Naive thymus-derived CD4-positive, alpha-beta T cell (primary cell): ENCODE measurements at regions not wholly inside any gene's neighbourhood (a gene's known extent, or its start where the extent isn't known, plus 50 kb on each side); places are given as distances from the start of the nearest gene placed in this dataset.
"Not testable (repeated sequence)": the region's sequence is repeated elsewhere in the genome, so short reads cannot be mapped to it uniquely, and the experiment has no call there.

ENCODE experiments used
- ATAC-seq: fragments of 150-1000 bp; cut with Tn5 transposase; 2 replicates; pipeline ENCODE4 v1.10.0; 2021; ENCODE audit warnings: mild to moderate bottlenecking, moderate library complexity
- CTCF ChIA-PET: fragments of 350-600 bp; sonication (Branson Sonifier 250); formaldehyde crosslinking; loops from one replicate; lab custom pipeline; 2021; ENCODE audit warnings: antibody characterized with exemption; lab: Charles Lee
- POLR2A ChIA-PET: fragments of 350-600 bp; sonication (Branson Sonifier 250); formaldehyde crosslinking; loops from one replicate; lab custom pipeline; 2021; ENCODE audit warnings: antibody characterized with exemption, inconsistent platforms; lab: Charles Lee
- DNase-seq, 9 donors: peaks; one replicate each; pipeline versions ENCODE4 v3.0.0 to v3.0.0-alpha.2; 2020 to 2022; ENCODE audit warnings: mixed read lengths in 1 of 9
- H3K27ac ChIP-seq: one replicate; pipeline ENCODE4 v1.7.0; 2013; ENCODE audit warnings: mild to moderate bottlenecking, low read depth, low read length, moderate library complexity
- H3K27me3 ChIP-seq, 2 donors: one replicate each; pipeline ENCODE4 v1.7.0; 2013; ENCODE audit warnings: low read length in 2 of 2, mild to moderate bottlenecking in 2 of 2, moderate library complexity in 2 of 2; ENCODE audit not compliant: control insufficient read depth in 2 of 2, insufficient read depth in 2 of 2
- H3K36me3 ChIP-seq, 3 experiments: 1 replicate in 2 of 3; 2 replicates in 1 of 3; pipeline ENCODE4 v1.7.0; 2013; ENCODE audit warnings: low read length in 3 of 3, mild to moderate bottlenecking in 3 of 3, moderate library complexity in 1 of 3; ENCODE audit not compliant: insufficient read depth in 3 of 3, control insufficient read depth in 2 of 3
- H3K4me1 ChIP-seq, 2 donors: one replicate each; pipeline ENCODE4 v1.7.0; 2013; ENCODE audit warnings: low read length in 2 of 2, mild to moderate bottlenecking in 2 of 2, moderate library complexity in 1 of 2; ENCODE audit not compliant: control insufficient read depth in 2 of 2, insufficient read depth in 2 of 2
- H3K4me3 ChIP-seq: 2 replicates; pipeline ENCODE4 v1.7.0; 2013; ENCODE audit warnings: mild to moderate bottlenecking, low read length
- H3K9me3 ChIP-seq, 3 experiments: 1 replicate in 2 of 3; 2 replicates in 1 of 3; pipeline ENCODE4 v1.7.0; 2013; ENCODE audit warnings: low read length in 3 of 3; ENCODE audit not compliant: control insufficient read depth in 2 of 3
- H3K27ac Mint-ChIP-seq, 9 donors: one replicate each; pipeline ENCODE4 v1.8.0; 2020 to 2022; ENCODE audit warnings: mixed read lengths in 9 of 9, mild to moderate bottlenecking in 8 of 9, moderate library complexity in 5 of 9, inconsistent platforms in 2 of 9
- H3K27me3 Mint-ChIP-seq, 5 donors: one replicate each; pipeline ENCODE4 v1.8.0; 2021 to 2022; ENCODE audit warnings: mixed read lengths in 5 of 5, mild to moderate bottlenecking in 1 of 5
- H3K36me3 Mint-ChIP-seq, 5 donors: one replicate each; pipeline ENCODE4 v1.8.0; 2020 to 2022; ENCODE audit warnings: mixed read lengths in 5 of 5, mild to moderate bottlenecking in 3 of 5, inconsistent platforms in 1 of 5
- H3K4me1 Mint-ChIP-seq, 7 donors: one replicate each; pipeline ENCODE4 v1.8.0; 2020 to 2022; ENCODE audit warnings: mixed read lengths in 7 of 7, mild to moderate bottlenecking in 3 of 7, inconsistent platforms in 1 of 7
- H3K4me3 Mint-ChIP-seq, 10 donors: one replicate each; pipeline ENCODE4 v1.8.0; 2020 to 2022; ENCODE audit warnings: mild to moderate bottlenecking in 10 of 10, mixed read lengths in 10 of 10, moderate library complexity in 6 of 10, inconsistent platforms in 2 of 10
- H3K9me3 Mint-ChIP-seq, 11 donors: one replicate each; pipeline ENCODE4 v1.8.0; 2020 to 2022; ENCODE audit warnings: mixed read lengths in 11 of 11, mild to moderate bottlenecking in 4 of 11, inconsistent platforms in 1 of 11, moderate library complexity in 1 of 11
- intact Hi-C, 2 donors: fragments of 100-400 bp; cut with micrococcal nuclease; formaldehyde crosslinking; loops; one replicate each; pipeline ENCODE4 v1.15.1; 2023

DNA sequence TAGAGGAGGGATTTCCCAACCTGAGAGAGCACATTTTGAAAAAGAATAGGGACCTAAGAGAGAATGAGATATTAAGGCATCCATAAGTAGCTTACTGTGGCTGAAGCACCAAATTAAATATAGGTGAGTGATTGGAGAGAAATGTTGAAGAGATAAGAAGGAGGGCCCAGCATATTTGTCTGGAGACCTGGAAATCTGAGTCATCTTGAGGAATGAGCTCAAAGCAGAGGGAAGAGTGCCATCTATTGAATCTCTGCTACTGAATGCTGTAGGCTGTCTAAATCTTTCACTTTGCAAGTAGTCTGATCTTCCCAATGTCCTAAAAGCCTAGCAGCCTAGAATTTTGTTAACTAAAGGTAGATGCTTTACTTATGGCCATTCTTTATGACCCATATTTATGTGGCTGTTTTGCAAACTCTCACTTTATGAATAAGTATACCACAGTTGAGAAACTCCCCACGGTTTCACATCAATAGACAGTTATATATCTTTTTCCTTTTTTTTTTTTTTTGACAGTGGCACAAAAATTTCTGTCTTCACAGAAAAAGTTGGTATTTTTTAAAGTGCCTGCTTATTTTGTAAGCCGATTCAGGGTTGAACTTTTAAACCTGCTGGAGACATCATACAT, 2093.5 kb downstream of the LRRC4C start:
- Mint-ChIP-seq H3K4me1 (peaks cover 16 to 51% (median 36%) of the 10 kb centered on the region in 7 donors), H3K4me3 (no peak overlapping the region), H3K27ac (peak overlapping the region in 5 of 9 donors; percentile 4 to 47 (median 38)), H3K36me3 (no peaks in the 10 kb centered on the region), H3K9me3 (peaks cover 0 to 4% (median 0%) of the 10 kb centered on the region in 11 donors), H3K27me3 (no peaks in the 10 kb centered on the region)
- intact Hi-C loops: no loop called here
- ChIA-PET POLR2A (no interaction called here), CTCF (interaction anchor here (0.7 kb wide), 1 partner anchor 92 kb away, joined by 3 read pairs; no protein-coding TSS in a partner anchor)
- DNase-seq (no peak), ATAC-seq (no peak)
- Histone ChIP-seq H3K36me3 (no peaks in the 10 kb centered on the region), H3K9me3 (no peaks in the 10 kb centered on the region), H3K27me3 (no peaks in the 10 kb centered on the region), H3K4me3 (no peak overlapping the region), H3K27ac (no peak overlapping the region), H3K4me1 (peaks cover 11 to 14% of the 10 kb centered on the region in 2 donors)

DNA sequence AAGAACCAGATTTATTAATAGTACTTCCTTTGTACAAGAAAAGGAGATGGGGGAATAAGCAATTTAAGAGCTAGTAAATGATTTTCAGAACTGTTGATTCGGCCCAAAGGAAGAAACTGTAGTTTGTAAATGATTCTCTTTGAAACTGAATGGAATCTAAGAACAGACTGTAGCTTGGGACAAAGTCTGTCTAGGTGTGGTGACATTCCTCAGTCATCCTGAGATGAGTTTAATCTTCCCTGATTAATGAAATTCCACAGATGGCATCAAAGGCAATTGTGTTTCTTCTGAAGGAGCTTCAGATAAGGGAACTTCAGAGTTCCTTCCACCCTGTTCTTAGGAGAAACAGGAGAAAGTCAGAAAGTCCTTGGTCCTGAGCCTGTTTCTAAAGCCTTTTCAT, 2095.9 kb downstream of the LRRC4C start:
- POLR2A ChIA-PET: no interaction called here
- DNase-seq (no peak), ATAC-seq (no peak)
- Mint-ChIP-seq H3K4me1 (peaks cover 15 to 45% (median 30%) of the 10 kb centered on the region in 7 donors), H3K27me3 (no peaks in the 10 kb centered on the region), H3K36me3 (no peaks in the 10 kb centered on the region), H3K27ac (no peak overlapping the region), H3K9me3 (no peaks in the 10 kb centered on the region), H3K4me3 (no peak overlapping the region)
- CTCF ChIA-PET: interaction anchor here (0.6 to 1.2 kb wide), 3 partner anchors 9 to 13 kb away, joined by 3 to 4 read pairs (median 3); no protein-coding TSS in a partner anchor
- intact Hi-C loops: no loop called here
- Histone ChIP-seq H3K4me3 (no peak overlapping the region), H3K4me1 (peaks cover 14 to 16% of the 10 kb centered on the region in 2 donors), H3K36me3 (no peaks in the 10 kb centered on the region), H3K9me3 (no peaks in the 10 kb centered on the region), H3K27ac (no peak overlapping the region), H3K27me3 (no peaks in the 10 kb centered on the region)

GRCh38 chr11:39361557-39361956, 2097.9 kb downstream of the LRRC4C start:
- DNase-seq: no peak
- ChIA-PET POLR2A (no interaction called here), CTCF (no interaction called here)
- peaks cover 0 to 25% (median 10%) of the 10 kb centered on the region in 7 donors for H3K4me1 Mint-ChIP-seq
- no peak overlapping the region for H3K27ac Mint-ChIP-seq
- H3K27me3 ChIP-seq: no peaks in the 10 kb centered on the region
- H3K27me3 Mint-ChIP-seq: no peaks in the 10 kb centered on the region
- H3K36me3 Mint-ChIP-seq: no peaks in the 10 kb centered on the region
- H3K9me3 Mint-ChIP-seq: no peaks in the 10 kb centered on the region
- H3K4me1 ChIP-seq: peaks cover 0 to 4% of the 10 kb centered on the region in 2 donors
- no peak overlapping the region for H3K4me3 ChIP-seq
- H3K27ac ChIP-seq: no peak overlapping the region
- no peaks in the 10 kb centered on the region for H3K9me3 ChIP-seq
- no peak for ATAC-seq
- intact Hi-C loops: no loop called here
- H3K36me3 ChIP-seq: no peaks in the 10 kb centered on the region
- H3K4me3 Mint-ChIP-seq: no peak overlapping the region

GRCh38 chr11:39345834-39346442, 2113.5 kb downstream of the LRRC4C start:
- DNase-seq (no peak), ATAC-seq (no peak)
- Mint-ChIP-seq H3K9me3 (peaks cover 0 to 3% (median 0%) of the 10 kb centered on the region in 11 donors), H3K36me3 (no peaks in the 10 kb centered on the region), H3K4me3 (no peak overlapping the region), H3K27ac (peak overlapping the region in 1 of 9 donors; percentile 55), H3K27me3 (no peaks in the 10 kb centered on the region), H3K4me1 (no peaks in the 10 kb centered on the region)
- no peak overlapping the region for H3K4me3 ChIP-seq
- no peaks in the 10 kb centered on the region for H3K4me1 ChIP-seq
- intact Hi-C loops: no loop called here
- H3K27me3 ChIP-seq: no peaks in the 10 kb centered on the region
- POLR2A ChIA-PET: no interaction called here
- no peak overlapping the region for H3K27ac ChIP-seq
- no peaks in the 10 kb centered on the region for H3K36me3 ChIP-seq
- CTCF ChIA-PET: interaction anchor here (0.7 kb wide), 1 partner anchor 29 kb away, joined by 3 read pairs; no protein-coding TSS in a partner anchor
- peaks cover 0 to 5% (median 0%) of the 10 kb centered on the region in 3 experiments for H3K9me3 ChIP-seq

GRCh38 chr11:39341461-39341860, 2118.0 kb downstream of the LRRC4C start:
- H3K4me1 Mint-ChIP-seq: no peaks in the 10 kb centered on the region
- ChIA-PET POLR2A (no interaction called here), CTCF (no interaction called here)
- ATAC-seq (no peak), DNase-seq (no peak)
- no peaks in the 10 kb centered on the region for H3K4me1 ChIP-seq
- H3K9me3 Mint-ChIP-seq: peaks cover 0 to 37% (median 12%) of the 10 kb centered on the region in 11 donors
- peaks cover 0 to 19% (median 0%) of the 10 kb centered on the region in 3 experiments for H3K9me3 ChIP-seq
- intact Hi-C loops: no loop called here
- H3K27ac ChIP-seq: no peak overlapping the region
- no peaks in the 10 kb centered on the region for H3K27me3 ChIP-seq
- H3K36me3 Mint-ChIP-seq: no peaks in the 10 kb centered on the region
- H3K4me3 ChIP-seq: no peak overlapping the region
- no peak overlapping the region for H3K4me3 Mint-ChIP-seq
- no peaks in the 10 kb centered on the region for H3K36me3 ChIP-seq
- no peaks in the 10 kb centered on the region for H3K27me3 Mint-ChIP-seq
- H3K27ac Mint-ChIP-seq: no peak overlapping the region

DNA sequence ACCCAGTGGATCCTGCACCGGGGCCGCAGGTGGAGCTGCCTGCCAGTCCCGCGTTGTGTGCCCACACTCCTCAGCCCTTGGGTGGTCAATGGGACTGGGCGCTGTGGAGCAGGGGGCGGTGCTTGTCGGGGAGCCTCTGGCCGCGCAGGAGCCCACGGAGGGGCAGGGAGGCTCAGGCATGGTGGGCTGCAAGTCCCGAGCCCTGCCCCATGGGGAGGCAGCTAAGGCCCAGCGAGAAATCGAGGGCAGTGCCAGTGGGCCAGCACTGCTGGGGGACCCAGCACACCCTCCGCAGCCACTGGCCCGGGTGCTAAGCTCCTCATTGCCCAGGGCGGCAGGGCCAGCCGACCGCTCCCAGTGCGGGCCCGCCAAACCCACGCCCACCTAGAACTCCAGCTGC, 2126.4 kb downstream of the LRRC4C start:
- H3K4me1 ChIP-seq, H3K4me1 Mint-ChIP-seq, H3K4me3 ChIP-seq, H3K36me3 Mint-ChIP-seq, H3K27me3 Mint-ChIP-seq, POLR2A ChIA-PET, H3K27me3 ChIP-seq, H3K4me3 Mint-ChIP-seq, DNase-seq, H3K27ac Mint-ChIP-seq, H3K9me3 ChIP-seq, H3K36me3 ChIP-seq, ATAC-seq, H3K27ac ChIP-seq, intact Hi-C loops, CTCF ChIA-PET: not testable (repeated sequence)
- H3K9me3 Mint-ChIP-seq: peaks cover 0 to 26% (median 9%) of the 10 kb centered on the region in 11 donors

DNA sequence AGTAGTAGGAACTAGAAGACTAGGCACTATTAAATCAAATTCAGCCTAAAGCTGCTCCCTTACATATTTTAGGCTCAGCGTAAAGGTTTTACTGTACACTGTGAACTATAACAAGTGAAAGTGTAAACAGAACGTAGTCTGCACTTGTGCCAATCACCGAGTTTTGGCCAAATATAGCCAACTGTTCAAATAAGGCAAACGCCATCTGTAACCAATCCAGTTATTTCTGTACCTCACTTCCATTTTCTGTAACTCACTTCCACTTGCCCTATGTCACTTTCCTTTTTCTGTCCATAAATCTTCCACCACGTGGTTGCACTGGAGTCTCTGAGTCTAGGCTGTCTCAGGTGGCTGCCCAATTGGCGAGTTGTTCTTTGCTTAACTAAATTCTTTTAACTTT, 2132.2 kb downstream of the LRRC4C start:
- Mint-ChIP-seq H3K4me1 (peaks cover 0 to 2% (median 0%) of the 10 kb centered on the region in 7 donors), H3K4me3 (no peak overlapping the region), H3K27ac (no peak overlapping the region), H3K27me3 (no peaks in the 10 kb centered on the region), H3K36me3 (no peaks in the 10 kb centered on the region), H3K9me3 (peaks cover 0 to 14% (median 5%) of the 10 kb centered on the region in 11 donors)
- intact Hi-C loops: no loop called here
- no peaks in the 10 kb centered on the region for H3K4me1 ChIP-seq
- CTCF ChIA-PET: no interaction called here
- ATAC-seq (no peak), DNase-seq (no peak)
- H3K9me3 ChIP-seq: no peaks in the 10 kb centered on the region
- H3K27ac ChIP-seq: no peak overlapping the region
- no peak overlapping the region for H3K4me3 ChIP-seq
- H3K36me3 ChIP-seq: no peaks in the 10 kb centered on the region
- POLR2A ChIA-PET: no interaction called here
- H3K27me3 ChIP-seq: no peaks in the 10 kb centered on the region
